NCI-H1436 treated with DMSO at 0.1 percent for 48 hours (cell line): ENCODE measurements at regions not wholly inside any gene's neighbourhood (a gene's known extent, or its start where the extent isn't known, plus 50 kb on each side); places are given as distances from the start of the nearest gene placed in this dataset.
"Not testable (repeated sequence)": the region's sequence is repeated elsewhere in the genome, so short reads cannot be mapped to it uniquely, and the experiment has no call there.

Experiments
- DNase-seq: peaks from one replicate; lab custom pipeline; 2025; lab: John Stamatoyannopoulos, UW

GRCh38 chr6:26799903-26800633 is 140.5 kb upstream of the ZNF322 start:
- not testable (repeated sequence) for DNase-seq

GRCh38 chr6:26803762-26804161 is 144.2 kb upstream of the ZNF322 start:
- DNase-seq, result not testable (repeated sequence)

GRCh38 chr6:26811486-26812116 is 152.1 kb upstream of the ZNF322 start:
- not testable (repeated sequence) for DNase-seq

- not testable (repeated sequence) for DNase-seq
These were observed 159.2 kb upstream of the ZNF322 start for GRCh38 chr6:26818640-26819225.

- DNase-seq, result not testable (repeated sequence)
These were observed 168.4 kb upstream of the ZNF322 start for GRCh38 chr6:26827965-26828364.

GRCh38 chr6:26829480-26829879 is 169.9 kb upstream of the ZNF322 start:
- DNase-seq, result not testable (repeated sequence)

- not testable (repeated sequence) for DNase-seq
These were observed 171.4 kb upstream of the ZNF322 start for GRCh38 chr6:26830992-26831391.

- DNase-seq, result not testable (repeated sequence)
These were observed 176.2 kb upstream of the ZNF322 start for GRCh38 chr6:26835707-26836106.

- not testable (repeated sequence) for DNase-seq
These were observed 177.1 kb upstream of the ZNF322 start for GRCh38 chr6:26836657-26837056.

GRCh38 chr6:26844823-26845222 is 185.3 kb upstream of the ZNF322 start:
- DNase-seq, result not testable (repeated sequence)

GRCh38 chr6:26857289-26857688 is 197.7 kb upstream of the ZNF322 start:
- not testable (repeated sequence) for DNase-seq

GRCh38 chr6:26859067-26859770 is 199.7 kb upstream of the ZNF322 start:
- DNase-seq, result not testable (repeated sequence)

- not testable (repeated sequence) for DNase-seq
These were observed 200.2 kb upstream of the ZNF322 start for GRCh38 chr6:26859771-26860163.

- DNase-seq, result not testable (repeated sequence)
These were observed 202.4 kb upstream of the ZNF322 start for GRCh38 chr6:26861913-26862312.

- DNase-seq, result not testable (repeated sequence)
These were observed 204.1 kb upstream of the ZNF322 start for GRCh38 chr6:26863641-26864040.

GRCh38 chr6:26898785-26899184 is 239.2 kb upstream of the ZNF322 start:
- DNase-seq, result not testable (repeated sequence)

GRCh38 chr6:26924206-26924605 is 264.7 kb upstream of the ZNF322 start:
- not testable (repeated sequence) for DNase-seq

- not testable (repeated sequence) for DNase-seq
These were observed 268.6 kb upstream of the ZNF322 start for GRCh38 chr6:26928190-26928589.

GRCh38 chr6:26937258-26937657 is 277.7 kb upstream of the ZNF322 start:
- DNase-seq, result not testable (repeated sequence)

GRCh38 chr6:26951211-26951610 is 291.7 kb upstream of the ZNF322 start:
- not testable (repeated sequence) for DNase-seq

- peak; percentile 77 for DNase-seq
These were observed 291.4 kb upstream of the PRSS16 start for GRCh38 chr6:26956078-26956600.

- not testable (repeated sequence) for DNase-seq
These were observed 290.8 kb upstream of the PRSS16 start for GRCh38 chr6:26956601-26957184.
